ENCODE measurements at regions not wholly inside any gene's neighbourhood (a gene's known extent, or its start where the extent isn't known, plus 50 kb on each side); places are given as distances from the start of the nearest gene placed in this dataset.

- CTCF ChIA-PET (ENCODE audit: low intra/inter-chr PET ratio, low total read pairs) = no interaction called here
- TF ChIP-seq, protein P1, sequence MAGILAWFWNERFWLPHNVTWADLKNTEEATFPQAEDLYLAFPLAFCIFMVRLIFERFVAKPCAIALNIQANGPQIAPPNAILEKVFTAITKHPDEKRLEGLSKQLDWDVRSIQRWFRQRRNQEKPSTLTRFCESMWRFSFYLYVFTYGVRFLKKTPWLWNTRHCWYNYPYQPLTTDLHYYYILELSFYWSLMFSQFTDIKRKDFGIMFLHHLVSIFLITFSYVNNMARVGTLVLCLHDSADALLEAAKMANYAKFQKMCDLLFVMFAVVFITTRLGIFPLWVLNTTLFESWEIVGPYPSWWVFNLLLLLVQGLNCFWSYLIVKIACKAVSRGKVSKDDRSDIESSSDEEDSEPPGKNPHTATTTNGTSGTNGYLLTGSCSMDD (CRISPR knock-in tag; IDR thresholded peaks at IDR 0.05) = no peak
- TF ChIP-seq ATF5 (CRISPR knock-in tag; IDR thresholded peaks at IDR 0.05; ENCODE audit: low read depth) = no peak
- TF ChIP-seq, protein P2, sequence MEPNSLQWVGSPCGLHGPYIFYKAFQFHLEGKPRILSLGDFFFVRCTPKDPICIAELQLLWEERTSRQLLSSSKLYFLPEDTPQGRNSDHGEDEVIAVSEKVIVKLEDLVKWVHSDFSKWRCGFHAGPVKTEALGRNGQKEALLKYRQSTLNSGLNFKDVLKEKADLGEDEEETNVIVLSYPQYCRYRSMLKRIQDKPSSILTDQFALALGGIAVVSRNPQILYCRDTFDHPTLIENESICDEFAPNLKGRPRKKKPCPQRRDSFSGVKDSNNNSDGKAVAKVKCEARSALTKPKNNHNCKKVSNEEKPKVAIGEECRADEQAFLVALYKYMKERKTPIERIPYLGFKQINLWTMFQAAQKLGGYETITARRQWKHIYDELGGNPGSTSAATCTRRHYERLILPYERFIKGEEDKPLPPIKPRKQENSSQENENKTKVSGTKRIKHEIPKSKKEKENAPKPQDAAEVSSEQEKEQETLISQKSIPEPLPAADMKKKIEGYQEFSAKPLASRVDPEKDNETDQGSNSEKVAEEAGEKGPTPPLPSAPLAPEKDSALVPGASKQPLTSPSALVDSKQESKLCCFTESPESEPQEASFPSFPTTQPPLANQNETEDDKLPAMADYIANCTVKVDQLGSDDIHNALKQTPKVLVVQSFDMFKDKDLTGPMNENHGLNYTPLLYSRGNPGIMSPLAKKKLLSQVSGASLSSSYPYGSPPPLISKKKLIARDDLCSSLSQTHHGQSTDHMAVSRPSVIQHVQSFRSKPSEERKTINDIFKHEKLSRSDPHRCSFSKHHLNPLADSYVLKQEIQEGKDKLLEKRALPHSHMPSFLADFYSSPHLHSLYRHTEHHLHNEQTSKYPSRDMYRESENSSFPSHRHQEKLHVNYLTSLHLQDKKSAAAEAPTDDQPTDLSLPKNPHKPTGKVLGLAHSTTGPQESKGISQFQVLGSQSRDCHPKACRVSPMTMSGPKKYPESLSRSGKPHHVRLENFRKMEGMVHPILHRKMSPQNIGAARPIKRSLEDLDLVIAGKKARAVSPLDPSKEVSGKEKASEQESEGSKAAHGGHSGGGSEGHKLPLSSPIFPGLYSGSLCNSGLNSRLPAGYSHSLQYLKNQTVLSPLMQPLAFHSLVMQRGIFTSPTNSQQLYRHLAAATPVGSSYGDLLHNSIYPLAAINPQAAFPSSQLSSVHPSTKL (CRISPR knock-in tag; IDR thresholded peaks at IDR 0.05) = no peak
- TF ChIP-seq, protein P3, sequence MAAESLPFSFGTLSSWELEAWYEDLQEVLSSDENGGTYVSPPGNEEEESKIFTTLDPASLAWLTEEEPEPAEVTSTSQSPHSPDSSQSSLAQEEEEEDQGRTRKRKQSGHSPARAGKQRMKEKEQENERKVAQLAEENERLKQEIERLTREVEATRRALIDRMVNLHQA (CRISPR knock-in tag; IDR thresholded peaks at IDR 0.05) = no peak
- no peak for TF ChIP-seq RFXANK (CRISPR knock-in tag; IDR thresholded peaks at IDR 0.05)
- TF ChIP-seq NFE2L1 (CRISPR knock-in tag; IDR thresholded peaks at IDR 0.05; ENCODE audit: borderline replicate concordance) = no peak
- TF ChIP-seq, protein P4, sequence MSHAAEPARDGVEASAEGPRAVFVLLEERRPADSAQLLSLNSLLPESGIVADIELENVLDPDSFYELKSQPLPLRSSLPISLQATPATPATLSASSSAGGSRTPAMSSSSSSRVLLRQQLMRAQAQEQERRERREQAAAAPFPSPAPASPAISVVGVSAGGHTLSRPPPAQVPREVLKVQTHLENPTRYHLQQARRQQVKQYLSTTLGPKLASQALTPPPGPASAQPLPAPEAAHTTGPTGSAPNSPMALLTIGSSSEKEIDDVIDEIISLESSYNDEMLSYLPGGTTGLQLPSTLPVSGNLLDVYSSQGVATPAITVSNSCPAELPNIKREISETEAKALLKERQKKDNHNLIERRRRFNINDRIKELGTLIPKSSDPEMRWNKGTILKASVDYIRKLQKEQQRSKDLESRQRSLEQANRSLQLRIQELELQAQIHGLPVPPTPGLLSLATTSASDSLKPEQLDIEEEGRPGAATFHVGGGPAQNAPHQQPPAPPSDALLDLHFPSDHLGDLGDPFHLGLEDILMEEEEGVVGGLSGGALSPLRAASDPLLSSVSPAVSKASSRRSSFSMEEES (CRISPR knock-in tag; IDR thresholded peaks at IDR 0.05) = no peak
- no peak for TF ChIP-seq PRPF4 (IDR thresholded peaks at IDR 0.05; ENCODE audit: low read depth, low read length, poor library complexity, severe bottlenecking)
- TF ChIP-seq ZNF782 (CRISPR knock-in tag; IDR thresholded peaks at IDR 0.05; ENCODE audit: borderline replicate concordance) = no peak
- TF ChIP-seq ZNF761 (CRISPR knock-in tag; conservative IDR thresholded peaks at IDR 0.05) = no peak
- no peak for TF ChIP-seq ZEB1 (IDR thresholded peaks at IDR 0.05; ENCODE audit: insufficient replicate concordance, low read depth)
- no peak for TF ChIP-seq SMAD3 (CRISPR knock-in tag; IDR thresholded peaks at IDR 0.05)
- no peak for TF ChIP-seq CSRNP1 (CRISPR knock-in tag; IDR thresholded peaks at IDR 0.05)
- TF ChIP-seq ZNF160 (CRISPR knock-in tag; IDR thresholded peaks at IDR 0.05) = no peak
- no peak for TF ChIP-seq ISL2 (CRISPR knock-in tag; IDR thresholded peaks at IDR 0.05)
- TF ChIP-seq SP4 (CRISPR knock-in tag; IDR thresholded peaks at IDR 0.05) = no peak
- Histone ChIP-seq H2AFZ (ENCODE audit: low read length) (no peak overlapping the region), H3K36me3 (replicated peaks in 1 of 2; ENCODE audit: control insufficient read depth in 1 of 2, insufficient read depth in 2 of 2, low read length in 2 of 2) (no peaks in the 10 kb centered on the region), H4K20me1 (ENCODE audit: insufficient read depth, low read length) (no peaks in the 10 kb centered on the region), H3K4me2 (ENCODE audit: low read depth, low read length) (no peak overlapping the region), H3K27ac (ENCODE audit: extremely low read length, insufficient read depth, low read length) (no peak overlapping the region), H3K9me3 (ENCODE audit: low read length) (peaks cover 63% of the 10 kb centered on the region), H3K4me1 (ENCODE audit: insufficient read depth, low read length) (no peaks in the 10 kb centered on the region), H3K27me3 (ENCODE audit: control insufficient read depth in 1 of 2, insufficient read depth in 2 of 2, low read length in 2 of 2) (no peaks in the 10 kb centered on the region), H3K79me2 (ENCODE audit: insufficient read depth, low read length) (no peaks in the 10 kb centered on the region), H3K9ac (ENCODE audit: insufficient read depth, low read depth, low read length) (no peak overlapping the region), H3K4me3 (replicated peaks in 1 of 3; ENCODE audit: insufficient read depth in 1 of 3, low read depth in 2 of 3, low read length in 3 of 3) (no peak overlapping the region)
- FAIRE-seq = no peak
- in situ Hi-C loops (cut with HindIII; ENCODE audit: extremely low pct_ligation_motif_present, low pct_unique_long_range_greater_than_20kb) = no loop called here
- WGBS (ENCODE audit: low lambda C conversion rate) = 23% methylated on average over 6 of the region's 6 CpGs
- no peak for DNase-seq (ENCODE audit: low spot score)
- no TSS peak for BruUV-seq (replicated peaks)
- POLR2A ChIA-PET = no interaction called here
- intact Hi-C loops (cut with micrococcal nuclease; ENCODE audit: unreplicated experiment) = no loop called here
- no peak for ATAC-seq
These were observed 368.8 kb upstream of the TSHZ3 start for GRCh38 chr19:31718032-31718431.

All from HepG2 (cell line).